ENCODE measurements at regions not wholly inside any gene's neighbourhood (a gene's known extent, or its start where the extent isn't known, plus 50 kb on each side); places are given as distances from the start of the nearest gene placed in this dataset.
A peak's percentile ranks its signal among the peaks of the same experiment; 100 is the strongest.

GRCh38 chr10:128646956-128647355, 520.7 kb upstream of the MKI67 start:
- H3K9me3 ChIP-seq (ENCODE audit: severe bottlenecking), result no peaks in the 10 kb centered on the region
- H3K36me3 ChIP-seq (ENCODE audit: low read depth), result no peaks in the 10 kb centered on the region
- DNase-seq (ENCODE audit: low spot score), result no peak
- no peaks in the 10 kb centered on the region for H3K4me1 ChIP-seq (ENCODE audit: insufficient read depth, poor library complexity, severe bottlenecking)
- no peak overlapping the region for H3K4me3 ChIP-seq (ENCODE audit: severe bottlenecking)
- H3K27ac ChIP-seq (ENCODE audit: poor library complexity, severe bottlenecking), result no peak overlapping the region
- TF ChIP-seq, protein P1, sequence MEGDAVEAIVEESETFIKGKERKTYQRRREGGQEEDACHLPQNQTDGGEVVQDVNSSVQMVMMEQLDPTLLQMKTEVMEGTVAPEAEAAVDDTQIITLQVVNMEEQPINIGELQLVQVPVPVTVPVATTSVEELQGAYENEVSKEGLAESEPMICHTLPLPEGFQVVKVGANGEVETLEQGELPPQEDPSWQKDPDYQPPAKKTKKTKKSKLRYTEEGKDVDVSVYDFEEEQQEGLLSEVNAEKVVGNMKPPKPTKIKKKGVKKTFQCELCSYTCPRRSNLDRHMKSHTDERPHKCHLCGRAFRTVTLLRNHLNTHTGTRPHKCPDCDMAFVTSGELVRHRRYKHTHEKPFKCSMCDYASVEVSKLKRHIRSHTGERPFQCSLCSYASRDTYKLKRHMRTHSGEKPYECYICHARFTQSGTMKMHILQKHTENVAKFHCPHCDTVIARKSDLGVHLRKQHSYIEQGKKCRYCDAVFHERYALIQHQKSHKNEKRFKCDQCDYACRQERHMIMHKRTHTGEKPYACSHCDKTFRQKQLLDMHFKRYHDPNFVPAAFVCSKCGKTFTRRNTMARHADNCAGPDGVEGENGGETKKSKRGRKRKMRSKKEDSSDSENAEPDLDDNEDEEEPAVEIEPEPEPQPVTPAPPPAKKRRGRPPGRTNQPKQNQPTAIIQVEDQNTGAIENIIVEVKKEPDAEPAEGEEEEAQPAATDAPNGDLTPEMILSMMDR (IDR thresholded peaks at IDR 0.05; ENCODE audit: poor library complexity, severe bottlenecking), result no peak
- no peak for ATAC-seq (ENCODE audit: low read depth)
- H3K27me3 ChIP-seq (ENCODE audit: insufficient read depth, poor library complexity, severe bottlenecking), result no peaks in the 10 kb centered on the region

GRCh38 chr10:128657548-128657947, 531.3 kb upstream of the MKI67 start:
- TF ChIP-seq, protein P1 (IDR thresholded peaks at IDR 0.05; ENCODE audit: poor library complexity, severe bottlenecking), result no peak
- DNase-seq (ENCODE audit: low spot score) (no peak), ATAC-seq (ENCODE audit: low read depth) (no peak)
- Histone ChIP-seq H3K27me3 (ENCODE audit: insufficient read depth, poor library complexity, severe bottlenecking) (no peaks in the 10 kb centered on the region), H3K9me3 (ENCODE audit: severe bottlenecking) (no peaks in the 10 kb centered on the region), H3K4me3 (ENCODE audit: severe bottlenecking) (no peak overlapping the region), H3K27ac (ENCODE audit: poor library complexity, severe bottlenecking) (no peak overlapping the region), H3K4me1 (ENCODE audit: insufficient read depth, poor library complexity, severe bottlenecking) (no peaks in the 10 kb centered on the region), H3K36me3 (ENCODE audit: low read depth) (no peaks in the 10 kb centered on the region)

DNA sequence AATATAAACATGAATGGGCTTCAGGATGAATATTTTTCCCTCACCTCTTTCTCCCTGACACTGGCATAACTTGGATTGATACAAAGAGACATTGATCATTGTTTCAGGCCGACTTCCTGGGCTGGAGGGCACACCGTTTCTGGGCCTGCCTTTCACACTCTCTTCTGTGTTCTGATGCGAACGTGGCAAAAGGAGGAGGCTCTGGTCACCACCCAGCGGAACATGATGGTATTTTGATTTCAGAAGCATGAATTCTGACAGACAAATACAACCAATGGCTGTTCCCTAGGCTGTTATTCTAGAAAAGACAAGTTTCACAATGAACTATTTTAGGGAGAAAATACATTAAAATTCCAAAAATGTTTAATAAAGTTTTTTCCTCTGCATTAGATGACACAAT, 534.5 kb upstream of the MKI67 start:
- Histone ChIP-seq H3K4me3 (ENCODE audit: severe bottlenecking) (no peak overlapping the region), H3K9me3 (ENCODE audit: severe bottlenecking) (no peaks in the 10 kb centered on the region), H3K36me3 (ENCODE audit: low read depth) (no peaks in the 10 kb centered on the region), H3K27ac (ENCODE audit: poor library complexity, severe bottlenecking) (no peak overlapping the region), H3K27me3 (ENCODE audit: insufficient read depth, poor library complexity, severe bottlenecking) (no peaks in the 10 kb centered on the region), H3K4me1 (ENCODE audit: insufficient read depth, poor library complexity, severe bottlenecking) (no peaks in the 10 kb centered on the region)
- TF ChIP-seq, protein P1 (IDR thresholded peaks at IDR 0.05; ENCODE audit: poor library complexity, severe bottlenecking), result peak; percentile 25
- ATAC-seq (ENCODE audit: low read depth) (peak; percentile 58; the same call in 2 of the 3 replicates), DNase-seq (ENCODE audit: low spot score) (no peak)

DNA sequence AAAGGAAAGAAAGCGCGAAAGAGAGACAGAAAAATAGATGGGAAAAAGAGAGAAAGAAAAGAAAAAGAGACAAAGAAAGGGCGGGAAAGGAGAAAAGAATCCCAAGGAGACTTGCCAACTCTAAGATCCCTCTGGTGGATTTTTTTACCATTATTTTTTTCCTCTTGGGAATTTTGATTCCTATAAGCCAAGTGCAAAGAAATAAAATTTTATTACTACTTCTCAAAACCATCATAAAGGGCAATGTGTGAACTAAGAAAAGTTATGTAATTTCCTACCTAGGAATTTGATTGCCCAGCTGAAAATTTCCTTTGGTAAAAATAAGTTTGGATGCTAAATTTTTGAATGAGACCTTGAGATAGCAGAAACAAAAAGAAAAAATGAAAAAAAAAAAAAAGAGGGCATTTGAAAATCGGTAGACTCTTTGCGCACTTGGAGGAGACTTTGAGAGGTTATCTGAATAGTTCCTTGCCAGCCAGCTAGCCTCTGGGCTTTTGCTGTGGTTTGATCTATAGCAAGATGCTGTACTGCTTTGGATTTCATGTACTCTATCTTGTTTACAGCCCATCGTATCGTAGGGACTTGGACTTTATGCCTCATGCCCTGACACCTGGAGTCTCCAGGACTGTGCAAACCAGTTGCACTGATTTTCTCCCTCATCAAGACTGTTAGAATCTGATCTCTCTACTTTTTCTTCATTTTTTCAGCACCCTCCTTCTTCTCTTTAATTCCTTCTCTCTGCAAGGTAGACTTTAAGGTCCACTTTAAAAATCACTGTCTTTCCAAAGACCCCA, 535.4 kb upstream of the MKI67 start:
- H3K4me3 ChIP-seq (ENCODE audit: severe bottlenecking), result no peak overlapping the region
- H3K27me3 ChIP-seq (ENCODE audit: insufficient read depth, poor library complexity, severe bottlenecking), result no peaks in the 10 kb centered on the region
- no peaks in the 10 kb centered on the region for H3K36me3 ChIP-seq (ENCODE audit: low read depth)
- DNase-seq (ENCODE audit: low spot score) (no peak), ATAC-seq (ENCODE audit: low read depth) (no peak)
- no peak overlapping the region for H3K27ac ChIP-seq (ENCODE audit: poor library complexity, severe bottlenecking)
- no peaks in the 10 kb centered on the region for H3K9me3 ChIP-seq (ENCODE audit: severe bottlenecking)
- no peaks in the 10 kb centered on the region for H3K4me1 ChIP-seq (ENCODE audit: insufficient read depth, poor library complexity, severe bottlenecking)
- TF ChIP-seq, protein P1 (IDR thresholded peaks at IDR 0.05; ENCODE audit: poor library complexity, severe bottlenecking), result no peak

DNA sequence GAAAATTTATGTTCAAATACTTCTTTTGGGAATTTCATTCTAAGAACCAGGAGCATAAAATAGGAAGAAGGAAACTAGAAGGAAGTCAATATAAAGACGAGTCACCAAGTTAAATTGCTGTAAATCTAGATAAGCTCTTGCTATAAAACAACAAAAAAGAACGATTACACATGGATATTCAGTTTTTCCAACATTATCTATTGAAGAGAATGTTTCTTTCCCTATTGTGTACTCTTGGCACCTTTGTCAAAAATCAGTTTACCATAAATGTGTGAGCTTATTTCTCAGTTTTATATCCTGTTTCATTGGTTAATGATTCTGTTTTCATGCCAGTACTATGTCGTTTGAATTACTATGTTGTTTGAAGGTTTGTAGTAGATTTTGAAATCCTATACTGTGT, 536.3 kb upstream of the MKI67 start:
- DNase-seq (ENCODE audit: low spot score) (no peak), ATAC-seq (ENCODE audit: low read depth) (no peak)
- no peaks in the 10 kb centered on the region for H3K4me1 ChIP-seq (ENCODE audit: insufficient read depth, poor library complexity, severe bottlenecking)
- no peaks in the 10 kb centered on the region for H3K27me3 ChIP-seq (ENCODE audit: insufficient read depth, poor library complexity, severe bottlenecking)
- H3K36me3 ChIP-seq (ENCODE audit: low read depth), result no peaks in the 10 kb centered on the region
- TF ChIP-seq, protein P1 (IDR thresholded peaks at IDR 0.05; ENCODE audit: poor library complexity, severe bottlenecking), result no peak
- H3K4me3 ChIP-seq (ENCODE audit: severe bottlenecking), result no peak overlapping the region
- no peaks in the 10 kb centered on the region for H3K9me3 ChIP-seq (ENCODE audit: severe bottlenecking)
- no peak overlapping the region for H3K27ac ChIP-seq (ENCODE audit: poor library complexity, severe bottlenecking)

Measured in RWPE2 (cell line).